ENCODE measurements at regions not wholly inside any gene's neighbourhood (a gene's known extent, or its start where the extent isn't known, plus 50 kb on each side); places are given as distances from the start of the nearest gene placed in this dataset.

- no peak overlapping the region for H3K14ac ChIP-seq (replicated peaks; ENCODE audit: low read depth, low read length)
- no peak overlapping the region for H2AK5ac ChIP-seq (ENCODE audit: low read depth, low read length)
- H4K91ac ChIP-seq (ENCODE audit: insufficient read depth, low read depth, low read length) = no peak overlapping the region
- TF ChIP-seq RAD21 (IDR thresholded peaks at IDR 0.05; ENCODE audit: low read length) (peak; percentile 55), USF2 (IDR thresholded peaks at IDR 0.05; ENCODE audit: low read depth, low read length) (no peak), BHLHE40 (IDR thresholded peaks at IDR 0.05; ENCODE audit: low read depth, low read length) (no peak), CTCF (conservative IDR thresholded peaks at IDR 0.05; ENCODE audit: low read depth, low read length) (peak; percentile 48), POLR2A (IDR thresholded peaks at IDR 0.05; ENCODE audit: low read depth, low read length) (no peak)
- H2BK15ac ChIP-seq (ENCODE audit: low read depth, low read length) = no peak overlapping the region
- H3K4ac ChIP-seq (ENCODE audit: low read depth, low read length) = no peak overlapping the region
- H4K8ac ChIP-seq (ENCODE audit: low read depth in 2 of 2, low read length in 2 of 2) = no peak overlapping the region
- no peaks in the 10 kb centered on the region for H3K27me3 ChIP-seq (ENCODE audit: control insufficient read depth, insufficient read depth, low read length)
- H2AK9ac ChIP-seq (replicated peaks; ENCODE audit: low read depth, low read length, poor library complexity) = no peak overlapping the region
- H3K4me2 ChIP-seq (ENCODE audit: low read depth, low read length) = no peak overlapping the region
- no peak overlapping the region for H2BK5ac ChIP-seq (ENCODE audit: low read depth, low read length, poor library complexity, severe bottlenecking)
- no CpG with 5 or more reads among the region's 1 CpG for WGBS, 2 experiments (ENCODE audit: extremely low coverage in 2 of 2, insufficient read length in 1 of 2)
- H3K56ac ChIP-seq (ENCODE audit: extremely low read depth, insufficient read depth, low read length) = no peak overlapping the region
- no peaks in the 10 kb centered on the region for H3K9me1 ChIP-seq (ENCODE audit: insufficient read depth, low read length)
- dilution Hi-C loops (cut with HindIII; ENCODE audit: low sequenced_read_pairs, unreplicated experiment) (no loop called here), intact Hi-C loops (cut with micrococcal nuclease) (loop anchor here (5.0 to 10.0 kb wide), 2 partner anchors 297 to 1134 kb away; no protein-coding TSS in a partner anchor), in situ Hi-C loops (cut with MboI; ENCODE audit: low sequenced_read_pairs) (no loop called here)
- H3K79me1 ChIP-seq (ENCODE audit: low read depth in 1 of 2, low read length in 2 of 2) = no peaks in the 10 kb centered on the region
- no peak overlapping the region for H3K27ac ChIP-seq (ENCODE audit: insufficient read depth, low read length)
- H2AFZ ChIP-seq (replicated peaks; ENCODE audit: low read length, poor library complexity) = no peak overlapping the region
- H4K20me1 ChIP-seq (ENCODE audit: insufficient read depth, low read length) = no peaks in the 10 kb centered on the region
- H2BK20ac ChIP-seq (ENCODE audit: low read depth, low read length) = no peak overlapping the region
- no peak overlapping the region for H3K23ac ChIP-seq (ENCODE audit: low read depth, low read length)
- no peak overlapping the region for H4K5ac ChIP-seq (ENCODE audit: low read depth, low read length)
- no peak overlapping the region for H3K4me3 ChIP-seq (ENCODE audit: insufficient read depth, low read depth, low read length)
- peak; percentile 4 for DNase-seq
- H3K9me3 ChIP-seq (ENCODE audit: control insufficient read depth, insufficient read depth, low read length) = no peaks in the 10 kb centered on the region
- H3K36me3 ChIP-seq (ENCODE audit: control insufficient read depth, insufficient read depth, low read length) = no peaks in the 10 kb centered on the region
- no TSS peak for BruUV-seq (replicated peaks)
- ChIA-PET CTCF (interaction anchor here (0.6 kb wide), 1 partner anchor 1133 kb away, joined by 3 read pairs; no protein-coding TSS in a partner anchor), POLR2A (ENCODE audit: unreplicated experiment) (no interaction called here)
- no peaks in the 10 kb centered on the region for H3K4me1 ChIP-seq (ENCODE audit: control insufficient read depth, insufficient read depth, low read length)
- H3K18ac ChIP-seq (ENCODE audit: low read depth, low read length) = no peak overlapping the region
- H2BK120ac ChIP-seq (ENCODE audit: low read depth, low read length) = no peak overlapping the region
- no peak for ATAC-seq (ENCODE audit: low read depth)
- H3K9ac ChIP-seq (ENCODE audit: low read depth, low read length) = no peak overlapping the region
These were observed 386.9 kb upstream of the CNTN3 start for GRCh38 chr3:75001330-75001729.

Data from IMR-90 (cell line).